OCI-LY7 (cell line): ENCODE measurements at regions not wholly inside any gene's neighbourhood (a gene's known extent, or its start where the extent isn't known, plus 50 kb on each side); places are given as distances from the start of the nearest gene placed in this dataset.

Experiments
- BruUV-seq: library from RNA; stranded (reverse); fragments of 400-500 nt; replicated peaks from 2 replicates; lab custom pipeline; 2021; lab: Mats Ljungman, UMichigan
- CTCF ChIA-PET: fragments of 300-600 bp; sonication (Branson Sonifier 250); formaldehyde crosslinking; loops from one replicate; lab custom pipeline; 2022; ENCODE audit warnings: antibody characterized with exemption; ENCODE audit not compliant: unreplicated experiment; lab: Charles Lee
- POLR2A ChIA-PET: fragments of 300-600 bp; sonication (Branson Sonifier 250); formaldehyde crosslinking; loops from one replicate; lab custom pipeline; 2022; ENCODE audit warnings: antibody characterized with exemption; lab: Charles Lee
- DNase-seq: peaks from one replicate; pipeline ENCODE4 v3.0.0-alpha.2; 2015; ENCODE audit warnings: low spot score
- H2AFZ ChIP-seq: fragments of 200-600 bp; sonication (generic), shearing (Covaris generic); 2 replicates; pipeline ENCODE4 v1.6.1; 2014; ENCODE audit warnings: mild to moderate bottlenecking, antibody characterized with exemption, low read length, moderate library complexity
- H3K27ac ChIP-seq: fragments of 200-600 bp; sonication (generic); 2 replicates; pipeline ENCODE4 v1.5.1; 2014; ENCODE audit warnings: mixed run types, low read depth, mild to moderate bottlenecking, moderate library complexity, low read length, inconsistent platforms; ENCODE audit not compliant: poor library complexity, severe bottlenecking
- H3K36me3 ChIP-seq: fragments of 200-600 bp; sonication (generic); 2 replicates; pipeline ENCODE4 v1.6.1; 2014; ENCODE audit warnings: mild to moderate bottlenecking, antibody characterized with exemption, low read length, moderate library complexity, mixed read lengths; ENCODE audit not compliant: insufficient read depth
- H3K4me1 ChIP-seq: fragments of 200-600 bp; sonication (generic); 2 replicates; pipeline ENCODE4 v1.5.1; 2014; ENCODE audit warnings: mild to moderate bottlenecking, low read length; ENCODE audit not compliant: insufficient read depth, poor library complexity, severe bottlenecking
- H3K4me2 ChIP-seq: fragments of 200-600 bp; sonication (generic); 2 replicates; pipeline ENCODE4 v1.6.1; 2014; ENCODE audit warnings: mild to moderate bottlenecking, low read length
- H3K4me3 ChIP-seq: fragments of 200-600 bp; sonication (generic); 2 replicates; pipeline ENCODE4 v1.5.1; 2014; ENCODE audit warnings: mild to moderate bottlenecking, low read depth, low read length; ENCODE audit not compliant: poor library complexity, severe bottlenecking
- H3K79me2 ChIP-seq: fragments of 200-600 bp; sonication (generic); 2 replicates; pipeline ENCODE4 v1.6.1; 2016; ENCODE audit warnings: low read depth, mild to moderate bottlenecking, low read length, moderate library complexity, mixed read lengths; ENCODE audit not compliant: insufficient read depth
- H3K9me2 ChIP-seq: fragments of 200-600 bp; sonication (generic); 2 replicates; pipeline ENCODE4 v1.6.1; 2016; ENCODE audit warnings: mild to moderate bottlenecking, low read length, mixed read lengths; ENCODE audit not compliant: insufficient read depth
- H3K9me3 ChIP-seq: fragments of 200-600 bp; sonication (generic); 2 replicates; pipeline ENCODE4 v1.6.1; 2014; ENCODE audit warnings: mild to moderate bottlenecking, mixed run types, low read length, mixed read lengths
- H4K20me1 ChIP-seq: fragments of 200-600 bp; sonication (generic); 2 replicates; pipeline ENCODE4 v1.6.1; 2014; ENCODE audit warnings: mild to moderate bottlenecking, antibody characterized with exemption, low read length, moderate library complexity, mixed read lengths; ENCODE audit not compliant: insufficient read depth
- EZH2phosphoT487 ChIP-seq: fragments of 200-600 bp; sonication (generic); IDR thresholded peaks from 2 replicates; pipeline ENCODE4 v1.6.1; 2018; ENCODE audit warnings: low read depth, borderline replicate concordance, mild to moderate bottlenecking, mixed run types, antibody characterized with exemption, low read length, moderate library complexity, mixed read lengths
- intact Hi-C: fragments of 100-400 bp; cut with micrococcal nuclease; formaldehyde crosslinking; loops from one replicate; pipeline ENCODE4 v1.10.0; 2022; ENCODE audit not compliant: unreplicated experiment
- TF ChIP-seq, protein P1 (sequence below): fragments of 200-600 bp; sonication (generic); conservative IDR thresholded peaks from 2 replicates; pipeline ENCODE4 v1.5.1; 2014; ENCODE audit warnings: mild to moderate bottlenecking, antibody characterized with exemption, low read length, moderate library complexity, mixed read lengths

DNA sequence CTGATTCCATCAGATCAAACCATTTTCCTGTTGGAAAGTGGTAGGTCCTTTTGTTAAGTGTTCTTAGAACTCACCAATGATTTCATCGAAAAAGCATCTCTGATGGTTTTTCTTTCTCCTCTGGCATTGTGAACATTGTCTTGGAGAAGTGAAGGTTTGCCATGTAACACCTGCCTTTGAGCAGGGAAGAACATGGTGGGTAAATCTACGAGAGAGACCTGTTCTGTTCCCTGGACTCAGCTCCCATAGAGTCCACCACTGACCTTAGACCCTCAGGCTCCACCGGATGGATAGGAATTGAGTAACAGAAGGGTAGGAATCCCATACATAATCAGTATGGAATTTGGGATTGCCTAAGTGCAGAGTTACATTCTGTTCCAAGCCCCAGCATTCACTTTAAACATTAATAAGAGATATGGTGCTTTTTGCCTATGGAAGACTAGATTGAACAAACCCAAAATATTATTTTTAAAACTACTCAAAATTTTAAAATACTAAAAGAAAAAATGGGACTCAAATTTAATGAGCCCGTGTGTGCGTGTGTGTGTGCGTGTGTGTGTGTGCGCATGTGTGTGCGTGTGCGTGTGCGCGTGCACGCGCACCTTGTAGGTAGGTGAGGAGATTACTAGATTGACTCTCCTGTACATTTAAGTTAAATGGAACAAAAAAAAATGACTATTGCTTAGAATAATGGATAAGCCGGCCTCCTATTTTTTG is 92.0 kb downstream of the C9orf152 start:
- peaks cover 33% of the 10 kb centered on the region for H3K36me3 ChIP-seq
- intact Hi-C loops: no loop called here
- no peaks in the 10 kb centered on the region for H3K9me3 ChIP-seq
- H3K79me2 ChIP-seq: peaks cover 85% of the 10 kb centered on the region
- H3K9me2 ChIP-seq: no peaks in the 10 kb centered on the region
- no peak overlapping the region for H2AFZ ChIP-seq
- no peak overlapping the region for H3K27ac ChIP-seq
- ChIA-PET POLR2A (interaction anchor here (0.5 to 3.3 kb wide), 3 partner anchors 9 to 36 kb away, joined by 3 to 16 read pairs (median 5); no protein-coding TSS in a partner anchor), CTCF (no interaction called here)
- BruUV-seq: no TSS peak
- H3K4me1 ChIP-seq: peaks cover 62% of the 10 kb centered on the region
- no peak overlapping the region for H3K4me3 ChIP-seq
- H3K4me2 ChIP-seq: no peak overlapping the region
- DNase-seq: no peak
- H4K20me1 ChIP-seq: no peaks in the 10 kb centered on the region
- no peak for TF ChIP-seq EZH2phosphoT487
- TF ChIP-seq, protein P1, sequence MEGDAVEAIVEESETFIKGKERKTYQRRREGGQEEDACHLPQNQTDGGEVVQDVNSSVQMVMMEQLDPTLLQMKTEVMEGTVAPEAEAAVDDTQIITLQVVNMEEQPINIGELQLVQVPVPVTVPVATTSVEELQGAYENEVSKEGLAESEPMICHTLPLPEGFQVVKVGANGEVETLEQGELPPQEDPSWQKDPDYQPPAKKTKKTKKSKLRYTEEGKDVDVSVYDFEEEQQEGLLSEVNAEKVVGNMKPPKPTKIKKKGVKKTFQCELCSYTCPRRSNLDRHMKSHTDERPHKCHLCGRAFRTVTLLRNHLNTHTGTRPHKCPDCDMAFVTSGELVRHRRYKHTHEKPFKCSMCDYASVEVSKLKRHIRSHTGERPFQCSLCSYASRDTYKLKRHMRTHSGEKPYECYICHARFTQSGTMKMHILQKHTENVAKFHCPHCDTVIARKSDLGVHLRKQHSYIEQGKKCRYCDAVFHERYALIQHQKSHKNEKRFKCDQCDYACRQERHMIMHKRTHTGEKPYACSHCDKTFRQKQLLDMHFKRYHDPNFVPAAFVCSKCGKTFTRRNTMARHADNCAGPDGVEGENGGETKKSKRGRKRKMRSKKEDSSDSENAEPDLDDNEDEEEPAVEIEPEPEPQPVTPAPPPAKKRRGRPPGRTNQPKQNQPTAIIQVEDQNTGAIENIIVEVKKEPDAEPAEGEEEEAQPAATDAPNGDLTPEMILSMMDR: no peak

DNA sequence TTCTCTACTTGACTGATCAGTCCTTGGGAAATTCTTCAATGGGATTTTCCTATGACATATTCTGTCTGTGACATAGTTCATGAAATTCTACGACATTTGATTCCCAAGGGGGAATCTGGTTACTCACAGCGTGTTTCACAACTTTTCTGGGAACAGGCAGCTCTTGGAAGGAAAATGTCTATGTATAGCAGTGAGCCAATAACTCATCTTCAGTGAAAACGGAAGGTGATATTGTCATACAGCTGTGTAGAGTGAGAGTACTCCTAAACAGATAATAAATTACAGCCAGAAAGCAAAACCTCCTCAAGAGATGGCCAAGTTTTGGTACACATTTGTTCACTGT is 91.4 kb downstream of the C9orf152 start:
- intact Hi-C loops: no loop called here
- Histone ChIP-seq H3K36me3 (peaks cover 33% of the 10 kb centered on the region), H4K20me1 (no peaks in the 10 kb centered on the region), H3K9me2 (no peaks in the 10 kb centered on the region), H3K4me2 (no peak overlapping the region), H3K79me2 (peaks cover 83% of the 10 kb centered on the region), H3K4me3 (no peak overlapping the region), H2AFZ (no peak overlapping the region), H3K27ac (no peak overlapping the region), H3K4me1 (peaks cover 62% of the 10 kb centered on the region), H3K9me3 (no peaks in the 10 kb centered on the region)
- POLR2A ChIA-PET: interaction anchor here (0.5 to 3.3 kb wide), 4 partner anchors 8 to 36 kb away, joined by 3 to 16 read pairs (median 4); no protein-coding TSS in a partner anchor
- CTCF ChIA-PET: interaction anchor here (2.3 kb wide), 1 partner anchor 26 kb away, joined by 7 read pairs; no protein-coding TSS in a partner anchor
- BruUV-seq: no TSS peak
- TF ChIP-seq EZH2phosphoT487: no peak
- TF ChIP-seq, protein P1: no peak
- no peak for DNase-seq

DNA sequence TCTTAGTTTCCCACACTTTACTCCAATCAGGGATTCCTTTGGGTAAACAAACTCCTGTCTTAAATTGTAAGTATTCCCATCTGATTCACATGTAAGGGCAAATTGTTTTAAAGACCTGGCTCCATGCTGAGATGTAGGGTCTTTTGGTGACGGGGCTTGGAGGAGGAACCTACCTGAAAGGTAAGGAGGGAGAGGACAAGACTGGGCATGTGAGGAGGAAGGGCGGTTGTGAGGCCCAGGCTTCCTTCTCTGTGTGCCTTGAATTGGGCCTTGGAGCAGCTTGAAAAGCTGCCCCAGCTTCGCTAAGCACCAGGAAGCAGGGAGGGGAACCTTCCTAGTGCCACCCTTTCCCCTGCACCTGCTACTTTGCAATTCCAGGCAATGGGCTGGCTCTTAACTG is 86.8 kb downstream of the C9orf152 start:
- Histone ChIP-seq H3K27ac (no peak overlapping the region), H3K9me2 (no peaks in the 10 kb centered on the region), H2AFZ (no peak overlapping the region), H3K36me3 (peaks cover 13% of the 10 kb centered on the region), H3K9me3 (no peaks in the 10 kb centered on the region), H3K4me2 (peak overlapping the region; percentile 11; the same call in 1 of the 2 replicates), H4K20me1 (no peaks in the 10 kb centered on the region), H3K4me3 (no peak overlapping the region), H3K4me1 (peaks cover 88% of the 10 kb centered on the region), H3K79me2 (peaks cover 94% of the 10 kb centered on the region; the same call in 1 of the 2 replicates)
- no peak for DNase-seq
- POLR2A ChIA-PET: interaction anchor here (0.6 to 9.1 kb wide), 3 partner anchors 12 to 55 kb away, joined by 3 to 136 read pairs (median 10); no protein-coding TSS in a partner anchor
- no peak for TF ChIP-seq EZH2phosphoT487
- TF ChIP-seq, protein P1: no peak
- intact Hi-C loops: no loop called here
- CTCF ChIA-PET: no interaction called here
- BruUV-seq: no TSS peak
